IPS-NIHi7 (cell line): ENCODE measurements at regions not wholly inside any gene's neighbourhood (a gene's known extent, or its start where the extent isn't known, plus 50 kb on each side); places are given as distances from the start of the nearest gene placed in this dataset.

ENCODE experiments used
- DNase-seq: peaks from one replicate; pipeline ENCODE4 v3.0.0; 2012; ENCODE audit warnings: mixed read lengths; ENCODE audit errors: extremely low spot score

DNA sequence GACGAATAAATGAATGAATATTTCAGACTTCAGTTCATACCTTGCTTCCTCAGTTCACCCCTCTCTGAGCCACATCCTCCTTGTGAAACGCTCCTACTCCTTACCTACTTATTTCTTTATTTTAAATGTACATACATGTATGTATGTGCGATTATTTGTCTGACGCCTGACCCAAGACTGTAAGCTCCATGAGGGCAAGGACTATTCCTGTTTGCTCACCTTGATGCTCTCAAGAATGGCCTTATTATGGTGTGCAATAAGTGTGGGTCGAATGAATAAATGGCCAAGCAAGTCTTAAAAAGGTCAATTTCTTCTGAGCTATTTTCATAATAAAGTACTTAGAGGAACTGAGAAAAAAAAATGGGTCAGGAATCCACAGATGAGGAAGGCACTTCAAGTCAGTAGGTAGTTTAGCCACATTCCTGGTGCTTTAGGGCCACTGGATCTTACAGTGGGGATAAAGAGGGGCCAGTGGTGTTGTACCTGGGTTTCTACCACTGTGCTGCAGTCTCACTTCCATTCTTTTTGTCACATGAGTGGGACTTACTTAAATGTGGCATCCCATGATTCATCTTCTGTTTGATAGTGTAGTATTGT, 74.7 kb downstream of the SDC1 start:
- no peak for DNase-seq

DNA sequence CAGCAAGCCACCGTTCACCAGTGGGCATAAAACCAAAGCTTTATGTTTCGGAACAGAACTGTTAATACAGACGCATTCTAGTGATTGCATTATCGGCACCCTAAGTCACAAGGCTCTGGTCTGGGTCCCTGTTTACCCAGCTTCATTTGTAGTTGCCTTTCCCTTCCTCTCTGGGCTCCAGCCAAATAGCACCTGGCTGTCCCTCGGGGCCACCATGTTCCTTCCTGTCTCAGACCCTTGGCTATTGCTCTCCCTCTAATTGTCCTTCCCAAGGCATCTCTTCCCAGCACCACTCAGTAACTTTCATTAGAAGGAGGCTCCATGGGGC, 75.3 kb downstream of the SDC1 start:
- DNase-seq = no peak

DNA sequence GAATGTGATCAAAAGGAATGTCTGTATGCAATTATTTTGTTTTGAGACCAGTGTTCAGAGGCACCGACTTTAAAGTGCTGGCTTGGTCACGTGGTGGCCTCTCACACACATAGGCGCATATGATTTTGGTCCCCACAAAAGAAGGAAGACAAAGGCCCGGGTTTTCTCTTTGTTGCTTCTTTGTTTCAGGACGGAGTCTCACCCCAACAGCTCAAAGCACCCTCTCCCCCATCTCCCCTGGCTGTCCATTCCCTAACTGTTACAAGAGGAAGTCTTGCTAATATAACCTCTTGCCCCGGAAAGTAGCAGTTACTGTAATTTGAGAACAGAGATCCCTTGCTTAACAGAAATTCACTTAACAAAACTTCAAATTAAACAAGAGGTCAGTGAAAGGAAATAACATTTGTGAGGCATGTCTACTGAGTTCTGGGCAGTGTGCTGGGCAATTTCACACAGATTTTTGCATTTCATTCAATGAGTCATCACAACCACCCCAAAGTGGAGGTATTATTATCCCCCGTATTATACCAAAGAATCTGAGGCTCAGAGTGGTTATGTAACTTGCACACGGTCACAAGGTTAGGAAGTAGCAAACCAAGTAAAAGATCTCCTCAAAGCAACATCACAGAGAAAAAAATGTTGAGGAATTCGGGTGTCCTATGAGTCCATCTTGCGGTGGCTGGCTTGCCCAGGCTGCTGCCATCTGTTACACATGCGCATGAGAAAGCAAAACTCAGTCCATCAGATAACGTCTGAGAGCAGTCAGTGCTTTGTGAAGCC, 75.8 kb downstream of the SDC1 start:
- DNase-seq = no peak

GRCh38 chr2:20148426-20148922, 76.5 kb downstream of the SDC1 start:
- no peak for DNase-seq

GRCh38 chr2:20147351-20147750, 77.6 kb downstream of the SDC1 start:
- DNase-seq = no peak

DNA sequence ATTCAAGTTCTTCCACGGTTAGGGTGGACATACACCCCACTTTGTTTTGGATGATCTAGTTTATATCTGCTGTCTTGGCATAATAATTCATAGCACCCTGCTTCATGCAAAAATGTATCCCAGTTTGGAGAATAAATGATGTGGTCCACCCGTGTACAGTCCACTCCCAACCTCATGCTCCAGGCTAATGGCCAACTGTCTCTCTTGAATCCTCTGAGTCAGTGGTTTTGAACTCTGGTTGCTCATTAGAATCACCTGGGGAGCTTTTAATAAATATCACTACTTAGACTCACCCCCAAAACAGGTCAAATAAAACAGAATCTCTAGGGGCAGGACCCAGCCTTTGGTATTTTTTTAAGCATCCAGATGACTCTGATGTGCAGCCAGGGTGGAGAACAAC, 78.5 kb downstream of the SDC1 start:
- no peak for DNase-seq

- no peak for DNase-seq
Measured at GRCh38 chr2:20145497-20146193, 79.3 kb downstream of the SDC1 start.

- no peak for DNase-seq
Measured at GRCh38 chr2:20144861-20145260, 80.1 kb downstream of the SDC1 start.

GRCh38 chr2:20144196-20144595, 80.7 kb downstream of the SDC1 start:
- DNase-seq = no peak

GRCh38 chr2:20143263-20143662, 81.7 kb downstream of the SDC1 start:
- DNase-seq = no peak

DNA sequence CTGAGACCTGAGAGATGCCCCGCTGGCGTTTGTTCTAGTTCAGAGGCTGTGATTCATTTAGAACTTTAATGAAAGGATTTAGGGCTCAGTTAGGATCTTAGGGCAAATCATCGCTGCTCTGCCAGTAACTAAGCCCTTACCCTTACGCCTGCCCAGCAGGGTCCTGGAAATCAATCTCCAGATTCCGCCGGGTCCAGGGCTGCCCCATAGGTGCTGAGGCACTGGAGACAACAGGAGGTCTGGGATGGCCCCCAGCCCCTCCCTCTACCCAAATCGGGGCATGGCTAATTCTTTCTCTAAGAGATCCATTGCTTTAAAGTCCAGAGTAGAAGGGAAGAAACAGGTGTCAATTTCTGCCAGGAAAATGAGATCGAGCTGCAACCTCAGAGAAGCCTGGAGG, 83.1 kb downstream of the SDC1 start:
- no peak for DNase-seq

DNA sequence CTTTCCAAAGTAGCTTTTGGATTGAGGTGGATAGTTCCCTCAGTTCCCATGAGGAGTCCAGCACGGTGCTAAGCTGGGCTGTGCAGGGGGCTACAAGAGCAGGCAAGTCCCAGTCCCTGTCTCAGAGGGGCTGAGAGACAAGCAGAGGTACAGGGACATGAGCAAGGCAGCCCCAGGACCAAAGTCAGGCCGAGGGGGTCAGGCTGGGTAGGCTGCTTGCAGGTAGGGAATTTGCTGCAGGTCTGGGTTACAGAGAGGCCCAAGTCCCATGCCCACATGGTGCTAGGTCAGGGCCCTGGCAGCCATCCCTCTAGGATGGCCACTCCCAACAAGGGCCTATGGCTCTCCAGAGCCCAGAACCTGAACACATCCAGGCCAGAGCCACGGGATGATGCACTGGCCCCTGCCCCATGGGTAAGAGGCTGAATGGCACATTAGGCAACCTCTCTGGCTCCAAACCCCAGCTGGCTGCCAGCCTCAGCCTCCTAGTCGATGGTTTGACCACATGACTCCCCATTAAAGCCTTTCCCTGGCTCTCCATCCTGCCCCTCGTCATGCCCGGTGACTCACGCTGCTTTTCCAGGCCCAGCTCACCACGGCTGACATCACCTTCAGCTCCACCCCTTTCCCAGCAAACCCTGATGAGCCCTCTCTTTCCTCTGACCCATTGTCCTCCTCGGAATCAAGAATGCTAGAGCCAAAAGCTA, 83.7 kb downstream of the SDC1 start:
- DNase-seq = no peak

- no peak for DNase-seq
Measured at GRCh38 chr2:20140321-20141055, 84.4 kb downstream of the SDC1 start.

DNA sequence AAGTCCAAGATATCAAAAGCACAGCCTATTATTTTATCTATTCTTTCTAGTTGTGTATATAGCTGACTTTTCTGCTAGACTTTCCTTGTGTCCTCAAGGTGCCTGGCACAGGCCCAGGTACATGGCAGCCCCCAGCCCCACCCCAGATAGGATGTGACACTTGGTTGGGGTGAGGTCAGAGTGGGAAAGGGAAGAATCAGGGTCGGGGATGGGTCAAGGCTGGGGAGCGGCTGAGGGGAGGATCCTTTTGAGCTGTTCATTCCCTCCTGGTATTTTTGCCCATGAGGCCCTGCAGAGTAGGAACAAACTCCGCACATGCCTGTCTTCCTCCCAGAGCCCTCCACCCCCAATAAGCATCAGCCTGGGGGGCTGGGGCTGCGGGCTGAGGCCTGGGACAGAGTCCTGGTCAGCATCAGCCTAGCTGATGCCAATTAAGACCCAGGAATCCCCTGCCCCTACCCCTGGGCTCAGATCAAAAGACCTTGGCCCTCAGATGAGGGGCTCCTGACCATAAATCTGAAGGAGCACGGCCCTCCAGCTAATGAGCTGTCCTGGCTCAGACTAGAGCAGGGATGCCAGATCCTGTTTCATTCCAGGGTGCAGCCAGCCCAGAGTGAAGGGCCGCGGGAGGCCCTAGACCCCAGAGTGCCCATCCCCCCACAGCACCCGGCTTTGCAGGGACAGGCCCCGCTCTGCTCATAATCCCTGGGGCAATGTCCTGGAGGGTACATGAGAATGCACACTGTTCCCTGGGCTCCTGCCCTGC, 85.3 kb downstream of the SDC1 start:
- DNase-seq = no peak

- DNase-seq = no peak
Measured at GRCh38 chr2:20138696-20139095, 86.2 kb downstream of the SDC1 start.

- no peak for DNase-seq
Measured at GRCh38 chr2:20137884-20138283, 86.5 kb upstream of the LAPTM4A start.

GRCh38 chr2:20137131-20137571, 85.7 kb upstream of the LAPTM4A start:
- no peak for DNase-seq

- DNase-seq = no peak
Measured at GRCh38 chr2:20136149-20136548, 84.7 kb upstream of the LAPTM4A start.

- DNase-seq = peak; percentile 86
Measured at GRCh38 chr2:20135631-20136050, 84.2 kb upstream of the LAPTM4A start.

DNA sequence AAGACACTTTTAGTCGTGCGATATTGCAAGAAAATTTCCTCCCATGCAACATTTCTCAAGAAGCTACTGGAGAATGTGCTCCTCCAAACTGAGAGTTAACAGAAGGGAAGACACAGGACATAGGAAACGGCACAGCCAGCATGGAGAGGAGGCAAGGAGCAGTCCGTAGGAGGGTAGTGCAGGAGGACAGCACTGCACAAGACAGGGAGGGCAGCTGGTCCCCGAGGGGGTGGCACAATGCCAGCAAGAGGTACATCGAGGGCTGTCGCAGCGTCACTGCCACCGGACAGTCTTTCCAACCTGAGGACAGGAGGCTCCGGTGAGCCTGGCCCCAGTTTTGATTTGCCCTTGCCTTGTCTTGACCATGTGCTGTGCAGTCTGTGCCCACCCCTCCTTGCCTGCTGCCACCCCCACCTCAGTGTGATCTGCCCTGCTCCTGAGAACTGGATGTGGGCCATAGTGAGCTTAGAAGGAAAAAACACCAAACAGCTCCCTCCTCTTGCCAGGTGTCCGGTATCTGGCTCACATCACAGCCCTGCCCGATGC, 81.6 kb upstream of the LAPTM4A start:
- DNase-seq = no peak
